Mammary epithelial cell (primary cell): ENCODE measurements at regions not wholly inside any gene's neighbourhood (a gene's known extent, or its start where the extent isn't known, plus 50 kb on each side); places are given as distances from the start of the nearest gene placed in this dataset.

Experiments used
- EZH2 ChIP-seq: IDR thresholded peaks from 2 replicates; pipeline ENCODE4 v1.6.1; 2012; ENCODE audit warnings: low read length, inconsistent platforms, borderline replicate concordance
- TF ChIP-seq, protein P1 (sequence below), 2 donors: IDR thresholded peaks in 1 of 2; conservative IDR thresholded peaks in 1 of 2; 2 replicates each; pipeline ENCODE4 v1.5.1; 2011 to 2012; ENCODE audit warnings: inconsistent platforms in 2 of 2, low read length in 2 of 2, mild to moderate bottlenecking in 2 of 2, control low read depth in 1 of 2, low read depth in 1 of 2; ENCODE audit not compliant: insufficient read depth in 1 of 2; ENCODE audit errors: extremely low read depth in 1 of 2

DNA sequence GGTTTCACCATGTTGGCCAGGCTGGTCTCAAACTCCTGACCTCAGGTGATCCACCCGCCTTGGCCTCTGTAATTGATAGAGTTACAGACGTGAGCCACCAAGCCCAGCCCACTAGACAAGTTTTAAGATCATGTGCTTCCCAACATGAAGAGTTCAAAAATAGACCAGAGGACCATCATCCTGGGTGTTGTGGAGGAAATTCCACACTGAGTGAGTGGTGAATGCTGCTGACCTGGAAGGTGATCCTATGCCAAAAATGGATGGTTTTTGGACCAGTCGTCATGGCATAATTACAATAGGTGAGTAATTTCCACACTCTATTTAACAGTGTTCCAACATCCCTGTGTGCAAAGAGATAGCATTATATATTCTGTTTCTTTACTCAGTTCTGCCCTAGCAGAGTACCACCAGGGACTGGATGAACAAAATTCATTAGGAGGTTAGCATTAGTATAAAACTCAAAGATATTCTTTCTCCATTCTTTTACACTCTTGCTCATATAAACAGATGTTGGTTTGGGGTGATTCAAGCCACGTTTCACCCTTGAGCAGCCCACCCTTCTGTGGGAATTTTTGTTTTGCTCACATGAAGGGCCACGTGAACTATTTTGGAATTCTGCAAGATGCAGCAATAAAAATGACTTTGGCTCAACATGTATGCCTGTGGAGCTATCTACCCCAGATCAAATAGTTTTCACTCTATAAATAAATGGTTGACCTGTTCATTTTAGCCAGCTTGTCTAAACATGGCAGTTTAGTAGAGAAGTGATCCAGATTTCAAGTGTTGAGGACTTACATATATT lies 206.2 kb upstream of the TCF21 start:
- TF ChIP-seq, protein P1, sequence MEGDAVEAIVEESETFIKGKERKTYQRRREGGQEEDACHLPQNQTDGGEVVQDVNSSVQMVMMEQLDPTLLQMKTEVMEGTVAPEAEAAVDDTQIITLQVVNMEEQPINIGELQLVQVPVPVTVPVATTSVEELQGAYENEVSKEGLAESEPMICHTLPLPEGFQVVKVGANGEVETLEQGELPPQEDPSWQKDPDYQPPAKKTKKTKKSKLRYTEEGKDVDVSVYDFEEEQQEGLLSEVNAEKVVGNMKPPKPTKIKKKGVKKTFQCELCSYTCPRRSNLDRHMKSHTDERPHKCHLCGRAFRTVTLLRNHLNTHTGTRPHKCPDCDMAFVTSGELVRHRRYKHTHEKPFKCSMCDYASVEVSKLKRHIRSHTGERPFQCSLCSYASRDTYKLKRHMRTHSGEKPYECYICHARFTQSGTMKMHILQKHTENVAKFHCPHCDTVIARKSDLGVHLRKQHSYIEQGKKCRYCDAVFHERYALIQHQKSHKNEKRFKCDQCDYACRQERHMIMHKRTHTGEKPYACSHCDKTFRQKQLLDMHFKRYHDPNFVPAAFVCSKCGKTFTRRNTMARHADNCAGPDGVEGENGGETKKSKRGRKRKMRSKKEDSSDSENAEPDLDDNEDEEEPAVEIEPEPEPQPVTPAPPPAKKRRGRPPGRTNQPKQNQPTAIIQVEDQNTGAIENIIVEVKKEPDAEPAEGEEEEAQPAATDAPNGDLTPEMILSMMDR (conservative IDR thresholded peaks at IDR 0.05 in 1 of 2, IDR thresholded peaks at IDR 0.05 in 1 of 2; ENCODE audit: extremely low read depth in 1 of 2, insufficient read depth in 1 of 2, low read depth in 1 of 2, low read length in 2 of 2): no peak
- TF ChIP-seq EZH2: no peak
